Muscle layer of colon (tissue), 2 donors: ENCODE measurements at regions not wholly inside any gene's neighbourhood (a gene's known extent, or its start where the extent isn't known, plus 50 kb on each side); places are given as distances from the start of the nearest gene placed in this dataset.

Source experiments
- H3K27ac ChIP-seq: one replicate; pipeline ENCODE4 v1.7.0; 2013; ENCODE audit warnings: low read depth, mild to moderate bottlenecking, low read length, moderate library complexity
- H3K27me3 ChIP-seq, 2 donors: one replicate each; pipeline ENCODE4 v1.7.0; 2013; ENCODE audit warnings: low read length in 2 of 2, mild to moderate bottlenecking in 2 of 2; ENCODE audit not compliant: insufficient read depth in 2 of 2, control insufficient read depth in 1 of 2
- H3K36me3 ChIP-seq: one replicate; pipeline ENCODE4 v1.7.0; 2013; ENCODE audit warnings: mild to moderate bottlenecking, low read length; ENCODE audit not compliant: insufficient read depth
- H3K4me1 ChIP-seq: one replicate; pipeline ENCODE4 v1.7.0; 2013; ENCODE audit warnings: mild to moderate bottlenecking, low read length; ENCODE audit not compliant: insufficient read depth
- H3K4me3 ChIP-seq, 2 donors: one replicate each; pipeline ENCODE4 v1.7.0; 2013; ENCODE audit warnings: low read length in 2 of 2, low read depth in 1 of 2, mild to moderate bottlenecking in 1 of 2, moderate library complexity in 1 of 2
- H3K9ac ChIP-seq: one replicate; pipeline ENCODE4 v1.7.0; 2013; ENCODE audit warnings: low read length
- H3K9me3 ChIP-seq: one replicate; pipeline ENCODE4 v1.7.0; 2013; ENCODE audit warnings: mild to moderate bottlenecking, low read length
- donor health status: abdominal sarcoma.
- donor health status: Adenocarcinoma of cecum.

DNA sequence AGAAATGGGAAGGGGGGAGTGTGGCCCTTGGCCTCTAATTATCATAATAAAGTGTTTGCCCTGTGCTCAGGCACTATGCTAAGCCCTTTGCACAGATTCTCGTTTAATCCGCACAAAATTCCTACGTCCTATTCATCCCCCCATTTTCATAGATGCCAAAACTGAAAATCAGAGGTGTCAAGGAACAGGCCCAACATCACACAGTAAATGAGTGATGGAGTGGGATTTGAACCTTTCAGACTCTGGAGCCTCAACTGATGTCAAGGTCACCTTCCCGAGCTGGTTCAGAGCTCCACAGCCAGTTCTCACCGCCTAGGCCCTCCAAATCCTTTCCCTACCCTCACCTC is 80.7 kb downstream of the IRF2BPL start:
- H3K4me1 ChIP-seq, result peaks cover 31% of the 10 kb centered on the region
- no peaks in the 10 kb centered on the region for H3K27me3 ChIP-seq
- peak overlapping the region in 1 of 2 donors; percentile 21 for H3K4me3 ChIP-seq
- no peaks in the 10 kb centered on the region for H3K36me3 ChIP-seq
- H3K27ac ChIP-seq, result peak overlapping the region; percentile 89
- H3K9me3 ChIP-seq, result no peaks in the 10 kb centered on the region
- peak overlapping the region; percentile 10 for H3K9ac ChIP-seq

DNA sequence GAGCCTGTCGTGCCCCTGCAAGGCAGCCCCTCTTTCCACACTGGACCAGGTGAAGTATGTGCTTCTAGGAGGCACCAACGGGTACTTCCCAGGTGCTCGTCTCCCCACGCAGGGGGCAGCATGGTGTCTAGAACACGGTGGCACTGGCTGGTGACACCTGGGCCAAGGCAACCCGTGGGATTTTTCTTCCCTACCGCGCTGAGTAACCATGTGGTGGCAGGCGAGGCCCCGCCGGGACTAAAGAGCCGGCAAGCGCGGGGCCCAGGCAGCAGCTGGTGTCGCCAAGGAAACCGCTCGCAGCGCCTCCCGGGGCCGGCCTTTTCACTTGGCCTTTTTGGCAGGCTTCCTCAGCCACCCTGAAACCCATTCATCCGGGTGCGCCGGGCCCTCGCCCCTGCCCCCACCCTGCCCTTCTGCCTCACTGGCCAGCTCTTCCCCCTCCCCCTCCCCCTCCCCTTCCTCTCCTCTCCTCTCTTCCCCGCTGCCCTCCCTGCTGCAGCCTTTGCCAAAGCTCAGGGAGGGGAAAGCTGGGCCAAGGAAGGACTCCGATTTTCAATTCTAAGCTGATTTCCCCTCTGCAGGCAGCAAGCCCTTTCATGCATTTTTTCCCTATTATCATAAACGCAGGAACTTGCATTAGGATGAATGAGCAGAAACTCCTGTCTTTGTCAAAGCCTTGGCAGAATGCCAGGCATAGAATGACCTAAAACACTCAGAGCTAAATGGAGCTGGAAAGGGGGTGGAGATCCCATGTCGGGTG is 81.2 kb downstream of the IRF2BPL start:
- Histone ChIP-seq H3K36me3 (no peaks in the 10 kb centered on the region), H3K9me3 (no peaks in the 10 kb centered on the region), H3K9ac (peak overlapping the region; percentile 10), H3K4me3 (peak overlapping the region in 1 of 2 donors; percentile 21), H3K27ac (peak overlapping the region; percentile 89), H3K4me1 (peaks cover 31% of the 10 kb centered on the region), H3K27me3 (no peaks in the 10 kb centered on the region)

DNA sequence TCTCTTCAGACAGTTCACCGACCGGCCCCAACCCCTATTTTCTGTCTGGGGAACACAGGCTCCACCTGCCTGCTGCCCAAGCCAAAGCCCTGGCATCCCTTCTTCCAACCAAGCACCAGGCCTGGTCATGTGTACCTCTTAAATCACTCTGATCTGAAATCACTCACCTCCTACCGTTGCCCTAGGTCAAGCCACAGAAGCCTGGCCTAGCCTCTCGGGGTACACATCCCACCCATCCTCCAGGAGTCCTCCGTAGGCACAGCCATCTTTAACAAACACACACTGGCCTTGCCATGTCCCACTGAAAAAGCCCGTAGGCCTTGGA is 81.8 kb downstream of the IRF2BPL start:
- H3K4me3 ChIP-seq, result no peak overlapping the region
- no peak overlapping the region for H3K9ac ChIP-seq
- H3K27ac ChIP-seq, result peak overlapping the region; percentile 89
- no peaks in the 10 kb centered on the region for H3K36me3 ChIP-seq
- H3K27me3 ChIP-seq, result no peaks in the 10 kb centered on the region
- peaks cover 31% of the 10 kb centered on the region for H3K4me1 ChIP-seq
- H3K9me3 ChIP-seq, result no peaks in the 10 kb centered on the region

DNA sequence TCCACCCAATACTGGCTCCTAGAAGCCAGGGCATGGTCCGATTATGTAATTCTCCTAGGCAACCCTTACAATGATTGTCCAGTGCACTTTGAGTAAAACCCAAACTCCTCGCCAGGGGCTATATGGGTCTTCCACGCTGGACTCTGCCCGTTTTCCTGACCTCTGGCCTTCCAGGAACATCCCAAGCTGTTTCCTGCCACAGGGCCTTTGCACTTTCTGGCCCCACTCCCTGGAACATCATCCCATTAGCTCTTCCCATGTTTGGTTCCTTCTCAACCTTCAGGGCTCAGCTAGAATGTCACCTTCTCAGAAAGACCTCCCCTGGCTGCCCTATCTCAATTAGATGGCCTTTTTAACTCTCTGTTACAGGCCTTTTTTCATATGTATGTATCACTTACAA is 85.4 kb downstream of the IRF2BPL start:
- H3K36me3 ChIP-seq, result no peaks in the 10 kb centered on the region
- peaks cover 15% of the 10 kb centered on the region for H3K4me1 ChIP-seq
- no peak overlapping the region for H3K27ac ChIP-seq
- H3K9ac ChIP-seq, result no peak overlapping the region
- no peaks in the 10 kb centered on the region for H3K9me3 ChIP-seq
- no peak overlapping the region for H3K4me3 ChIP-seq
- H3K27me3 ChIP-seq, result no peaks in the 10 kb centered on the region

DNA sequence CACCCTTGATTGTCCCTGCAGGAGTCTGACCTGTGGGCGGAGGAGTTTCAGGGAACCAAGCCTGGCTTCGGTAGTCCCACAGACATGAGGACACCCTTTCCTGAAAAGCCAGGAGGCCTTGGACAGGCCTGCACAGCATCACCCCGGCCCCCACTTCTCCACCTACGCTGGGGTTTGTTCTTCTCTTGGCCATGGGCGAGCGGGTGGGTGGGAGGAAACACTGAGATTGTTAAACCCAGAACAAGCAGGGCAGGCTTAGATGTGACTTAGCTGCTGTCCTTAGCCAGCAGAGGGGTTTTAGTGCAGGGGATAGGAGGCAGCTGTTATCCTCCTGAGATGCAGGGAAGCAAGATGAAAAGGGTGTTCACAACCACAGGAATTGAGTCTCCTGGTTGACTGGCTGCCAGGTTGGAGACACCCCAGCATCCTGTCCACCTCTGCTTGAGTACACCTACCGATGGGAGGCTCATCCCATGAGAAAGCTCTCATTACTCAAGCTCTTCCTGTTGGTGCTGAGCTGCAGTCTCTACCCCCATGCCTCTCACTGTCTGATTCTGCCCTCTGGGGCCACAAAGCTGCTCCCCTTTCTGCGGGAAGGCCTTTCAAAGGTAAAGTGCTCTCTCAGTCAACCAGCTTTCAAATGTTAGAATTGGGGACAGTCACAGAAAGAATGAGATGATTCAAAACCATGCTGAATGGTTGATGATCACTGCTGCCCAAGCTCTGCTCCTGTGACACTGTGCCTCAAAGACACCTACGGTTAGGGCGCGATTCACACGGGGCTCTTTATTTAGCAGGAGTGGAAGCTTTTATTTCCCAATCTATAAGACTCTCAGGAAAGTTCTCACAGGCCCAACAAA is 86.3 kb downstream of the IRF2BPL start:
- Histone ChIP-seq H3K9me3 (no peaks in the 10 kb centered on the region), H3K36me3 (no peaks in the 10 kb centered on the region), H3K27ac (no peak overlapping the region), H3K9ac (no peak overlapping the region), H3K27me3 (no peaks in the 10 kb centered on the region), H3K4me3 (no peak overlapping the region), H3K4me1 (peaks cover 15% of the 10 kb centered on the region)

DNA sequence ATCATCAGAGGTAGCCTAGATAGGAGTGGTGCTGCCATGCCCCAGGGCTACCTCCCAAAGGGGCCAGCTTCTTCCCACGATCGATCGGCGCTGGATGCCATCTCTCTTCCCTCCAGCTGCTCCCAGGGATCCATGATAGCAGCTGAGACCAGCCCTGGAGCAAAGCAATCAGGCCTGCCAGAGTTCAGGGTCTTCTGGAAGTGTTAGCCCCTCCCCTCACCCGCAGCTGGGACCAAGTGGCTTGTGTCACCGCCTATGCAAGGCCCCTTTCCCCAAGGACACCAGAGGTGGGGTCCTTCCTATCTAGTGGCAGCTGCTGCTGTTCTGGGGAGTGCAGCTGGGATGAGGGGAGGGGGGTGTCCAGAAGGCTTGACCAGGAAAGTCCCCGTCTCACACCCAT is 87.0 kb downstream of the IRF2BPL start:
- Histone ChIP-seq H3K4me3 (no peak overlapping the region), H3K36me3 (no peaks in the 10 kb centered on the region), H3K9ac (no peak overlapping the region), H3K9me3 (no peaks in the 10 kb centered on the region), H3K4me1 (peaks cover 16% of the 10 kb centered on the region), H3K27ac (no peak overlapping the region), H3K27me3 (no peaks in the 10 kb centered on the region)

DNA sequence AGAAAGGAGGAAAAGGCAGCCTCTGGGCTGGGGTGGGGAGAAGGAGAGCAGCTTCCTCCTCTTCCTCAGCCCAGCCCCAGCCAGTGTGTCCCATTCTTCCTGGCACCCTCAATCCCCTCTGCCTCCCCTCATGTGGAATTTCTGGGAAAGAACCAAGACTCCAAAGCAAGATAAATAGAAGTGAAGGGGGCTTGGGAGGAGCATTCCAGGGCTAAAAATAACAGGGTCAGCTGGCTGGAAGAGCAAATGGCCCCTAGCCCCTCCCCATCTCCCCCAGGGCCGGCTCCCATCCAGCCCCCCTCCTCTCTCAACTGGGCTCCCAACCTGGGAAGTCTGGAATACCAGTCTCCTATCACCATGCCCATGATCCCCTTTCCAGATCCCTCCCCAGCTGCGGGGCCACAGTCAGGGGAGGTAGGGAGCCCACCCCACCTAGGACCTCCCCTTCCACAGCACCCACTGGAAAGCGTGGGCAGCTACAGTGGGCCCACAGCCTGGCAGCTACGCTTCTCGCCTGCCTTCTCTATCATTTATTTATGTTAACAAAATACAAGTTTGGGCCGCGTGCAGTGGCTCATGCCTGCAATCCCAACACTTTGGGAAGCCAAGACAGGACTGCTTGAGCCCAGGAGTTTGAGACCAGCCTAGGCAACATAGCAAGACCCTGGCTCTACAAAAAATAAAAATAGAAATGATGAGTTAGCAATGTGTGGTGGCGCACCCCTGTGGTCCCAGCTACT is 88.3 kb downstream of the IRF2BPL start:
- Histone ChIP-seq H3K4me1 (peaks cover 20% of the 10 kb centered on the region), H3K36me3 (no peaks in the 10 kb centered on the region), H3K4me3 (no peak overlapping the region), H3K9ac (no peak overlapping the region), H3K27me3 (no peaks in the 10 kb centered on the region), H3K9me3 (no peaks in the 10 kb centered on the region), H3K27ac (no peak overlapping the region)

DNA sequence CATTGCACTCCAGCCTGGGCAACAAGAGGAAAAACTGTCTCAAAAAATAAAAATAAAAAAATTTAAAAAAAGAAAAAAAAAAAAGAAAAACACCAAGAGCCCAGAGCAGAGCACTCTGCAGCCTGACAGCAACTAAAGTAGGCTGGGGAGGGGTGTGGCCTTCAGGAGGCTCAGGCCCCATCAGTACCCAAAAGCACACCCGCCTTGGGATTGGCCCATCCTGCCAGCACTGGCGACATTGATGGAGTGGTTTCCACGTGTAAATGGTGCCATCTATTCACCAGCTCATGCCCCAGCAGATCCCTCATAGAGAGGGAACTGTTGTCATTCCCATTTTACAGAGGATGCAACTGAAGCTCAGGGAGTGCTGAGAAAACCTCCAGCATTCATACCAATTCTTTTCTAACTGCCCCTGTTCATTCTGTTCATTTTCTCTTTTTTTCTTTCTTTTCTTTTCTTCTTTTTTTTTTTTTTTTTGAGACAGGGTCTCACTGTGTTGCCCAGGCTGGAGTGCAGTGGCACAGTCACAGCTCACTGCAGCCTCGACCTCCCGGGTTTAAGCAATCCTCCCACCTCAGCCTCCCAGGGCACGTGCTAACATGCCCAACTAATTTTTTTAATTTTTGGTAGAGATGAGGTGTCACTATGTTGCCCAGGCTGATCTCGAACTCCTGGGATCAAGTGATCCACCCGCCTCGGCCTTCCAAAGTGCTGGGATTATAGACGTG is 89.3 kb downstream of the IRF2BPL start:
- no peak overlapping the region for H3K27ac ChIP-seq
- no peaks in the 10 kb centered on the region for H3K9me3 ChIP-seq
- H3K4me1 ChIP-seq, result peaks cover 20% of the 10 kb centered on the region
- H3K36me3 ChIP-seq, result no peaks in the 10 kb centered on the region
- no peak overlapping the region for H3K4me3 ChIP-seq
- no peaks in the 10 kb centered on the region for H3K27me3 ChIP-seq
- H3K9ac ChIP-seq, result no peak overlapping the region

DNA sequence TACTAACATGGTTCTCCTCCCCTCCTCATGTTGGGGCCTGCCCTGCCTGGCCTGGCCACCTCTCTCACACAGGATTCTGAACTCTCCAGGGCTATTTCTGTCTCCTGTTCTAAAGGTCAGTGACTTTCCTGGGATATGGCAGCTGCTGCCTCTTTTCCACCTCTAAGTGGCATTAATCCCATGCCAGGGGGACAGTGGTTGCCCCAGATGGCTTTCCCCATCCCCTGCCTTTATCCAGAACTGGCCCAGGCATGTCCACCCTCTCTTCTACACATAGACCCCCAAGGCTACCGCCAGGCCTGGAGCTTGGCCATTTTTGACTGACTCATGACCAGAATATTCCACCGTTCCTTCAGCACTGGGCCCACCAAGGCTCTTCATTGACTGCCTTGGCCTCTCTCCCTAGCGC is 90.4 kb downstream of the IRF2BPL start:
- Histone ChIP-seq H3K27ac (no peak overlapping the region), H3K9ac (no peak overlapping the region), H3K9me3 (no peaks in the 10 kb centered on the region), H3K4me3 (peak overlapping the region in 1 of 2 donors; percentile 10), H3K4me1 (peaks cover 20% of the 10 kb centered on the region), H3K27me3 (no peaks in the 10 kb centered on the region), H3K36me3 (no peaks in the 10 kb centered on the region)

DNA sequence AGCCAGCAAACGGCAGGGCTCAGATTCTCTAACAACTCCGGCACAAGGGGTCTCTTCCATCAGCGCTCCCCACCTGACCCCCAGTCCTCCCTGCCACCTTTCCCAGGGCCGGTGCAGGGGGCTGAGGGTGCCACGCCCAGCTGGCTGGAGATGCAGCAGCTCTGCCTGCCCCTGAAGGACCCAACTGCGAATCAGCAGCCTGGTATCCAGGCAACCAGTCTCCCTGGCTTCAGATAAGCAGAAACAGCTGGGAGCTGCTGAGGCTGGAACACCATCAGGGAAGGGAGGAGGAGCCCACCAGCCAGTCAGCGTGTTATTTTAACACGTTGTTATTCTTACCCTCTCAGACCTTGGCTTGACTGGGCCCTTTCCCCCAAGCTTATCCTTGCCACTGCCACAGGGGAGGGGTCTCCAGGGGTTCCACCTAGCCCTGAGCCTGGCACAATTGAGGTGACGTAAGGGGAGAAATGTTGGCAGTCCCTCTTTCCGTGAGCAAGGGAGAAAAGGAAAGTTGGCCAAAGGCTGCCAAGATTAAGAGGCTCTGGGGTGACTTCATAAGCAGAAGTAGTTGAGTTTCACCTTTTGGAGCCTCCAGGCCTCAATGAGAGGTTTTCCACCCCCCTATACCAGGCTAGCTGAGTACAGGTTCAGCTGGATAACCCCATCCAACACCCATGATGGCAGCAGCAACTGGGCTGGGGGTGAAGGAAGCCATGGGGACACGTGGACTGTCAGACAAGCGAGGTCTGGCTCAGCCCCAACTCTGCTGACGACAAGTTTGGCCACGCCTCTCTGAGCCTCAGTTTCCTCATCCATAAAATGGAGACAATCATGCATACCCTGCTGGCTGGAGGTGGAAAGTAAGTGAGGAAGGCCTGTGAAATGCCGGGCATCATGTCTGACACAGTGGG is 91.1 kb downstream of the IRF2BPL start:
- H3K4me3 ChIP-seq, result peak overlapping the region in 1 of 2 donors; percentile 10
- H3K36me3 ChIP-seq, result no peaks in the 10 kb centered on the region
- H3K9me3 ChIP-seq, result no peaks in the 10 kb centered on the region
- peaks cover 20% of the 10 kb centered on the region for H3K4me1 ChIP-seq
- peak overlapping the region; percentile 56 for H3K27ac ChIP-seq
- no peak overlapping the region for H3K9ac ChIP-seq
- H3K27me3 ChIP-seq, result no peaks in the 10 kb centered on the region
